Tibial artery (tissue), 4 donors: ENCODE measurements at regions not wholly inside any gene's neighbourhood (a gene's known extent, or its start where the extent isn't known, plus 50 kb on each side); places are given as distances from the start of the nearest gene placed in this dataset.
"Not testable (repeated sequence)": the region's sequence is repeated elsewhere in the genome, so short reads cannot be mapped to it uniquely, and the experiment has no call there.

ENCODE experiments used
- DNase-seq, 2 donors: peaks; one replicate each; pipeline ENCODE4 v3.0.0-alpha.2; 2019
- H3K27ac ChIP-seq, 2 donors: fragments of 200-600 bp; sonication (generic) in 1 of 2; 1 replicate in 1 of 2; 2 replicates in 1 of 2; pipeline ENCODE4 v1.5.1; 2018 to 2019; ENCODE audit warnings: mild to moderate bottlenecking in 1 of 2
- H3K27me3 ChIP-seq, 2 donors: fragments of 200-600 bp; sonication (generic) in 1 of 2; one replicate each; pipeline versions ENCODE4 v1.5.1 to v1.6.0; 2016 to 2019
- H3K36me3 ChIP-seq, 3 donors: fragments of 200-600 bp; sonication (generic) in 2 of 3; one replicate each; pipeline ENCODE4 v1.5.1; 2016 to 2019; ENCODE audit warnings: mild to moderate bottlenecking in 2 of 3
- H3K4me1 ChIP-seq, 4 donors: fragments of 200-600 bp; sonication (generic) in 2 of 4; 1 replicate in 3 of 4; 2 replicates in 1 of 4; pipeline ENCODE4 v1.5.1; 2016 to 2019
- H3K4me3 ChIP-seq, 2 donors: fragments of 200-600 bp; sonication (generic) in 1 of 2; 1 replicate in 1 of 2; 2 replicates in 1 of 2; pipeline ENCODE4 v1.5.1; 2018 to 2019; ENCODE audit warnings: mild to moderate bottlenecking in 2 of 2
- H3K9me3 ChIP-seq, 3 donors: fragments of 200-600 bp; sonication (generic) in 1 of 3; one replicate each; pipeline ENCODE4 v1.5.1; 2016 to 2019
- intact Hi-C: fragments of 100-400 bp; cut with DNase I; formaldehyde crosslinking; loops from one replicate; pipeline ENCODE4 v1.15.0; 2023; ENCODE audit warnings: low total_unique reads
- TF ChIP-seq, protein P1 (sequence below), 2 experiments: fragments of 200-600 bp in 1 of 2; fragments of 450-650 bp in 1 of 2; IDR thresholded peaks; one replicate each; pipeline ENCODE4 v1.5.1; 2017 to 2019; ENCODE audit warnings: antibody characterized with exemption in 2 of 2, mild to moderate bottlenecking in 1 of 2, moderate library complexity in 1 of 2

DNA sequence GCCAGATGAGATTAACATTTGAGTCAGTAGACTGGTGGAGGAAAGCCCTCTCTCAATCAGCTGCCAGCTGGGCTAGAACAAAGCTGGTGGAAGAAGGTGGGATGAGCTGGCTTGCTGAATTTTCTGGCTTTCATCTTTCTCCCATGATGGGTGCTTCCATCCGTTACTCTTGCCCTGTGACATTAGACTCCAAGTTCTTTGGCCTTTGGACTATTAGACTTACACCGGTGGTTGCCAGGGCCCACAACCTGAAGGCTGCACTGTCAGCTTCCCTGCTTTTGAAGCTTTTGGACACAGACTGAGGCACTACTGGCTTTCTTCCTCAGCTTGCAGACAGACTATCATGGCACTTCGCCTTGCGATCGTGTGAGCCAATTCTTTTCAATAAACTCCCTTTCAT is 642.7 kb downstream of the TAF11L14 start:
- H3K9me3 ChIP-seq, result no peaks in the 10 kb centered on the region
- no peak overlapping the region for H3K27ac ChIP-seq
- TF ChIP-seq, protein P1, sequence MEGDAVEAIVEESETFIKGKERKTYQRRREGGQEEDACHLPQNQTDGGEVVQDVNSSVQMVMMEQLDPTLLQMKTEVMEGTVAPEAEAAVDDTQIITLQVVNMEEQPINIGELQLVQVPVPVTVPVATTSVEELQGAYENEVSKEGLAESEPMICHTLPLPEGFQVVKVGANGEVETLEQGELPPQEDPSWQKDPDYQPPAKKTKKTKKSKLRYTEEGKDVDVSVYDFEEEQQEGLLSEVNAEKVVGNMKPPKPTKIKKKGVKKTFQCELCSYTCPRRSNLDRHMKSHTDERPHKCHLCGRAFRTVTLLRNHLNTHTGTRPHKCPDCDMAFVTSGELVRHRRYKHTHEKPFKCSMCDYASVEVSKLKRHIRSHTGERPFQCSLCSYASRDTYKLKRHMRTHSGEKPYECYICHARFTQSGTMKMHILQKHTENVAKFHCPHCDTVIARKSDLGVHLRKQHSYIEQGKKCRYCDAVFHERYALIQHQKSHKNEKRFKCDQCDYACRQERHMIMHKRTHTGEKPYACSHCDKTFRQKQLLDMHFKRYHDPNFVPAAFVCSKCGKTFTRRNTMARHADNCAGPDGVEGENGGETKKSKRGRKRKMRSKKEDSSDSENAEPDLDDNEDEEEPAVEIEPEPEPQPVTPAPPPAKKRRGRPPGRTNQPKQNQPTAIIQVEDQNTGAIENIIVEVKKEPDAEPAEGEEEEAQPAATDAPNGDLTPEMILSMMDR (IDR thresholded peaks at IDR 0.05), result no peak
- no peaks in the 10 kb centered on the region for H3K27me3 ChIP-seq
- DNase-seq, result no peak
- intact Hi-C loops, result no loop called here
- no peaks in the 10 kb centered on the region for H3K4me1 ChIP-seq
- H3K36me3 ChIP-seq, result no peaks in the 10 kb centered on the region
- no peak overlapping the region for H3K4me3 ChIP-seq

DNA sequence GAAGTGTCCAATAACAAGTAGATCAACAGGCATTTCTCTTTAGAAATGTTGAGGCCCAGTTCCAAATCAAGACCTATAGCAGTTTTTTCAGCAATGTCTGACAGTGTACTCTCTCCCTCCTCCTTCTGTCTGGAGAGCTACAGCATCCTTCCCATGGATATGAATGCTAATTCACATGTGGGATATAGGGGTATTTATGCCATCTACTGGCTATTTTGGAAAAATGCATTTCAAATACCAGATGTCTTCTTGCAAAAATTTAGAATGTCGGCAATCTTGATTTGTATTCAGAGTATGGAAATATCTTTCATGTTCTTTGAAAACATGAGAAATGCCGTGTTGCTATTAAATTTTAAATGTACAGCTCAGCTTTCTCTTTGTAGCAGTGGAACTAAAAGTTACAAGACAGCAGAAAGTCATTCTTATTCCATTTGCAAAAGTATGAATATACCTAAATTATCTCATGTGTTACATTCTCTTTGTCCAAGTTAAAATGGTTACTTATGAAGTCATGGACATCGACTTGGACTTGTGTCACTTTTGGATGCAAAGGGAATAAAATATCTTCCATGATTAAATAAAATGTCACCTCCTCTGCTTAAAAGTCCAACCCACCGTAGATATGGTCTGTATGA is 647.8 kb downstream of the TAF11L14 start:
- intact Hi-C loops, result loop anchor here (10.0 kb wide), 1 partner anchor 1067 kb away; the partner anchor contains the start of gene BASP1
- DNase-seq, result no peak

DNA sequence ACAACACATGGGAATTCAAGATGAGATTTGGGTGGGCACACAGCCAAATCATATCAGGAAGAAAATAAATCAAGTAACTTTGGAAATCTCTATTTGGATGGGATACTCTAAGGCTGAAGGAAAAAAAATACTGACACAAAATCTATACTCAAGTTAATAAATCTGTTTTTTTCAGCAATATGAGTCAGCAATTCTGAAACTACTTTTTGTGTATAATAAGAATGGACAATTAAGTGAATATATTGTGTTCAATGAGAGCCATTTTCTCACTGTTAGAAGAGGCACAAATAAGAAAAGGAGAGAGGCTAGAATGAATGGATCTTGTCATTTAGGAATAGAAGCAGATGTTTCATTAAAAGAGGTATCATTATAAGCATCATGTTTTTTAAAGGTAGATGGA is 651.0 kb downstream of the TAF11L14 start:
- DNase-seq, result no peak
- TF ChIP-seq, protein P1 (IDR thresholded peaks at IDR 0.05), result no peak
- Histone ChIP-seq H3K27me3 (no peaks in the 10 kb centered on the region), H3K4me3 (no peak overlapping the region), H3K4me1 (no peaks in the 10 kb centered on the region), H3K9me3 (no peaks in the 10 kb centered on the region), H3K27ac (no peak overlapping the region), H3K36me3 (no peaks in the 10 kb centered on the region)
- intact Hi-C loops, result loop anchor here (10.0 kb wide), 1 partner anchor 1070 kb away; the partner anchor contains the start of gene BASP1

More for the DNA sequence above, 647.8 kb downstream of the TAF11L14 start:
- Histone ChIP-seq H3K27me3 (no peaks in the 10 kb centered on the region), H3K4me3 (no peak overlapping the region), H3K36me3 (no peaks in the 10 kb centered on the region), H3K4me1 (no peaks in the 10 kb centered on the region), H3K27ac (no peak overlapping the region), H3K9me3 (no peaks in the 10 kb centered on the region)
- TF ChIP-seq, protein P1 (IDR thresholded peaks at IDR 0.05), result peak; percentile 18 to 35

DNA sequence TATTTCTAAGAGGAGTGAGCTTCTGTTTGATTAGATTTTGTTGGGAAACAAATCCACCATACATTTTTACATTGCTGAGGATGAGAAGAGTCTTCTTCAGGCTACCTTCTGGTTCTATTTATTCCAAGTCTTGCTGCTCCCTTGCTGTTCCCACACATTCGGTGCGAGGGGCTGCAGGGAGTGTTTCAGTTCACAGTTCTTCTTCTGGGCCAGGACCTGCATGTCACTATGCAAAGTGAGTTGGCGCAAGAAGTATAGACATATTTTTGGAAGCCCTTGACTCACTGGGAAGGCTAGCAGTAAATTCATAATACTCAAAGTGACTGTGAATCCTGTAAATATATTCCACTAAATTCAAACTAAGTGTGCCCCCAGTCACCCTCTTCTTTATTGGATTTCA is 657.9 kb downstream of the TAF11L14 start:
- H3K4me1 ChIP-seq, result no peaks in the 10 kb centered on the region
- no peaks in the 10 kb centered on the region for H3K9me3 ChIP-seq
- H3K36me3 ChIP-seq, result no peaks in the 10 kb centered on the region
- TF ChIP-seq, protein P1 (IDR thresholded peaks at IDR 0.05), result no peak
- no peaks in the 10 kb centered on the region for H3K27me3 ChIP-seq
- no peak overlapping the region for H3K4me3 ChIP-seq
- intact Hi-C loops, result no loop called here
- H3K27ac ChIP-seq, result no peak overlapping the region
- DNase-seq, result no peak

DNA sequence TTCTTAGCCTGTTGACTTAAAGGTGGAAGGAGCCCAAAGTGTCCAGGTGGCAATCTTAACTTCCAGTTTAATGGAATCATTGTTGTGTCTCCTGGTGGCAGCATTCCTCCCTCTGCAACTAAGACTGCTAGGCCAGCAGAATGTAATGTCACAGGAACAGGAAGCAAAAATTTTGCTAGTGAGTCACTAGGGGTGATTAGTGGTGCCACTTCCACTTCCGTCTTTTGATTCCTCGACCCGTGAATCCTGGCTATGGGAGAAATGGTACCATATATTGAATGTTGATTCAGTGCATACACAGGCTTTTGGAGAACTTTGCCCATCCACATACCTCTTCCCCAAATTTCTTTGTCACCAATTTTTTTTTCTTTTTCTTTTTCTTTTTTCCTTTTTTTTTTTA is 661.4 kb downstream of the TAF11L14 start:
- intact Hi-C loops, H3K27ac ChIP-seq, H3K9me3 ChIP-seq: not testable (repeated sequence)

DNA sequence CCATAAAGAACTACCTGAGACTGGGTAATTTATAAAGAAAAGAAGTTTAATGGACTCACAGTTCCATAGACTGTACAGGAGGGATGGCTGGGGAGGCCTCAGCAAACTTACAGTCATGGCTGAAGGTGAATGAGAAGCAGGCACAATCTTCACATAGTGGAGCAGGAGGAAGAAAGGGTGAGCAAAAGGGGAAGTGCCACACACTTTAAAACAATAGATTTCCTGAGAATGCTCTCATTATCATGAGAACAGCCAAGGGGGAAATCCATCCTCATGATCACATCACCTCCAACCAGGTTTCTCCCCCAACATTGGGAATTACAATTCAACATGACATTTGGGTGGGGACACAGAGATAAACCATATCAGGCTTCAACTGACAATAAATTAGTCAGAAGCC is 664.9 kb downstream of the TAF11L14 start:
- intact Hi-C loops, result no loop called here
- DNase-seq, result no peak
- TF ChIP-seq, protein P1 (IDR thresholded peaks at IDR 0.05), result no peak
- no peaks in the 10 kb centered on the region for H3K4me1 ChIP-seq
- H3K27ac ChIP-seq, result no peak overlapping the region
- H3K4me3 ChIP-seq, result no peak overlapping the region
- no peaks in the 10 kb centered on the region for H3K27me3 ChIP-seq
- H3K9me3 ChIP-seq, result no peaks in the 10 kb centered on the region
- no peaks in the 10 kb centered on the region for H3K36me3 ChIP-seq

More for the DNA sequence above, 661.4 kb downstream of the TAF11L14 start:
- H3K4me3 ChIP-seq, H3K36me3 ChIP-seq, DNase-seq, H3K4me1 ChIP-seq, H3K27me3 ChIP-seq: not testable (repeated sequence)
